Frontal cortex (tissue), 4 donors: ENCODE measurements at regions not wholly inside any gene's neighbourhood (a gene's known extent, or its start where the extent isn't known, plus 50 kb on each side); places are given as distances from the start of the nearest gene placed in this dataset. TPM values are rescaled to one million over a fixed set of nuclear protein-coding genes. Genes with fewer than 3 reads are reported as not detected.

Experiments used
- DNase-seq, 2 donors: peaks; one replicate each; pipeline ENCODE4 v3.0.0; 2012; ENCODE audit warnings: low spot score in 2 of 2
- FAIRE-seq: peaks from 2 replicates; lab custom pipeline; 2012; peaks lifted over from hg19 to GRCh38; lab: Jason Lieb, UNC
- small RNA-seq: library from RNA; depleted of rRNA; stranded (forward); fragments of <200 nt; gene quantifications from one replicate; pipeline ENCODE3, GENCODE V24; 2014
- donor health status: control.
- donor health status: control.
- donor health status: control.

GRCh38 chr11:105203569-105204240 lies 64.1 kb upstream of the CARD18 start:
- DNase-seq (no peak), FAIRE-seq (no peak)

GRCh38 chr11:105202844-105203548 lies 63.4 kb upstream of the CARD18 start:
- DNase-seq (no peak), FAIRE-seq (no peak)

DNA sequence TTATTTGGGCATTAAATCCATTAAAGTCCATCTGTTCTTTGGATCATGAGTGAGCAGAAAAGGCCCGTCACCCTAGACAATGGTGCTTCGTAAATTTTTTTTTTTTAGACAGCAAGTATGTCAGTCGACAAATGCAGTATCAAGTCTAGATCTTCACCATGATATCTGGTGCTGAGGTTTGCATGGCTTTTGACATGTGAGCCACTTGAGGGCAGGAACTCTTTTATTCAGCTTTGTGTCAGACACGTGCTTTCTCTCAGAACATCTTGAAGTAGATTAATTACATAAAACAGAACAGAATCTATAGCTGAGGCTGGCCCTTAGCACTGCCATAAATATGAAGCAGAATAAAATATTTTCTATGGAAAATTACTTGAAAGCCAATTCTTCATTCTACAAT lies 62.9 kb upstream of the CARD18 start:
- DNase-seq (no peak), FAIRE-seq (no peak)

- no peak for FAIRE-seq
Observed at GRCh38 chr11:105201166-105201565, 61.6 kb upstream of the CARD18 start.

GRCh38 chr11:105197071-105197815 lies 57.7 kb upstream of the CARD18 start:
- DNase-seq, result no peak
- FAIRE-seq, result no peak

More at GRCh38 chr11:105201166-105201565, 61.6 kb upstream of the CARD18 start:
- DNase-seq, result no peak

DNA sequence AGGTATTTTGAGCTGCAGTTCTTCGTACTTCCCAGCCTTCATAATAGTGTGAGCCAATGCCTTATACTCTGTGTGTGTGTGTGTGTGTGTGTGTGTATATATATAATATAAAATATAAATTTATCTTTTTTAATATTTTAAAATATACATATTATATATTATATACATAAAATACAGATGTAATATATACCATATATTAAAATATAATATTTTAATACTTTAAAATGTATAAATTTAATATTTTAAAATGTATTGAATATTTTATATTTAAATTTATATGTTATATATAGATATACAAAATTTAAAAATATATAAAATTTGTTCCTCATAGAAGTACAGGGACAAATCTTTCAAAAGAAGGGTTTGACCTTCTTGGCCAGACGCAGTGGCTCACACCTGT lies 53.7 kb upstream of the CARD18 start:
- DNase-seq (no peak), FAIRE-seq (peak; percentile 98)

- DNase-seq (no peak), FAIRE-seq (peak; percentile 49)
Observed at GRCh38 chr11:105192115-105192514, 52.5 kb upstream of the CARD18 start.

DNA sequence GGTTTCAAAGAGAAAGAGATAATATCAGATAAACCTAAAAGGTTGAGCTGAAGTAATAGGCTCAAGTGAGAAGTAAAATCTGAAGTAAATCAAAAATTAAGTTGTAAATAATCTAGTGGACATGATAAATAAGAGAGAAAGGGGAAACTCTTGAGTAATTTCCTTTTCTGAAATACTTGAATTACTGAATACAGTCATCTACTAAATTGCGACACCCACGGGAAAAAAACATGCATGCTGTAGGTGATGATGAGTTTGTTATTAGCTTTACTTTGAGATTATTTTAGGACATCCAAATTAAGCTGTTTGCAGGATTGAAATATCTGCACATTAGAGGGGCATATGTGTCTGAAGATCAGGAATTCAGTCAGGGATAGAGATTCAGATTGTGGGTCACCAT lies 50.0 kb upstream of the CARD18 start:
- DNase-seq (no peak), FAIRE-seq (no peak)

Small RNA genes lying in the stretch of these regions (small RNA-seq; reads per million reads assigned to genes)
- gene AP003181.1, result not detected
- gene RF00017, result not detected
